Keratinocyte (primary cell): ENCODE measurements at regions not wholly inside any gene's neighbourhood (a gene's known extent, or its start where the extent isn't known, plus 50 kb on each side); places are given as distances from the start of the nearest gene placed in this dataset.

Experiments
- DNase-seq: peaks from one replicate; pipeline ENCODE4 v3.0.0-alpha.2; 2011; ENCODE audit warnings: low read depth, missing footprints, low spot score
- FAIRE-seq: peaks from 2 replicates; lab custom pipeline; 2011; peaks lifted over from hg19 to GRCh38; lab: Jason Lieb, UNC
- H2AFZ ChIP-seq: 2 replicates; pipeline ENCODE4 v1.6.0; 2012; ENCODE audit warnings: low read length, control low read depth, inconsistent platforms; ENCODE audit not compliant: control insufficient read depth
- H3K27ac ChIP-seq: 2 replicates; pipeline ENCODE4 v1.5.1; 2011; ENCODE audit warnings: low read length; ENCODE audit not compliant: control insufficient read depth, insufficient read depth
- H3K27me3 ChIP-seq: 3 replicates; pipeline ENCODE4 v1.6.0; 2011; ENCODE audit warnings: low read length; ENCODE audit not compliant: control insufficient read depth, insufficient read depth; ENCODE audit errors: extremely low read depth
- H3K36me3 ChIP-seq, 2 experiments: 2 replicates in 1 of 2; 3 replicates in 1 of 2; pipeline ENCODE4 v1.5.1; 2011; ENCODE audit warnings: low read length in 2 of 2, mild to moderate bottlenecking in 1 of 2; ENCODE audit not compliant: control insufficient read depth in 2 of 2, insufficient read depth in 2 of 2; ENCODE audit errors: extremely low read depth in 1 of 2
- H3K4me1 ChIP-seq: 3 replicates; pipeline ENCODE4 v1.5.1; 2011; ENCODE audit warnings: low read length; ENCODE audit not compliant: control insufficient read depth, insufficient read depth; ENCODE audit errors: extremely low read depth
- H3K4me2 ChIP-seq: 3 replicates; pipeline ENCODE4 v1.6.0; 2011; ENCODE audit warnings: low read depth, low read length; ENCODE audit not compliant: control insufficient read depth, insufficient read depth; ENCODE audit errors: extremely low read depth
- H3K4me3 ChIP-seq, 3 experiments: fragments of 200-600 bp in 1 of 3; sonication (generic) in 1 of 3; 2 replicates in 2 of 3; 3 replicates in 1 of 3; pipeline ENCODE4 v1.5.1; 2011 to 2016; ENCODE audit warnings: low read length in 3 of 3, mild to moderate bottlenecking in 3 of 3, control low read depth in 2 of 3, inconsistent platforms in 1 of 3, low read depth in 1 of 3, mixed read lengths in 1 of 3, mixed run types in 1 of 3, moderate library complexity in 1 of 3; ENCODE audit not compliant: control insufficient read depth in 2 of 3, insufficient read depth in 2 of 3; ENCODE audit errors: extremely low read depth in 1 of 3
- H3K79me2 ChIP-seq: 2 replicates; pipeline ENCODE4 v1.6.0; 2012; ENCODE audit warnings: low read length; ENCODE audit not compliant: control insufficient read depth, insufficient read depth
- H3K9ac ChIP-seq: 3 replicates; pipeline ENCODE4 v1.6.0; 2011; ENCODE audit warnings: low read length; ENCODE audit not compliant: control insufficient read depth, insufficient read depth; ENCODE audit errors: extremely low read depth
- H3K9me1 ChIP-seq: 3 replicates; pipeline ENCODE4 v1.6.0; 2011; ENCODE audit warnings: low read length; ENCODE audit not compliant: control insufficient read depth, insufficient read depth; ENCODE audit errors: extremely low read depth
- H3K9me3 ChIP-seq: 2 replicates; pipeline ENCODE4 v1.5.1; 2012; ENCODE audit warnings: low read depth, low read length; ENCODE audit not compliant: control insufficient read depth
- H4K20me1 ChIP-seq: 3 replicates; pipeline ENCODE4 v1.6.0; 2011; ENCODE audit warnings: low read length; ENCODE audit not compliant: control insufficient read depth, insufficient read depth; ENCODE audit errors: extremely low read depth
- CTCF ChIP-seq, 3 experiments: IDR thresholded peaks in 1 of 3; conservative IDR thresholded peaks in 1 of 3; optimal IDR thresholded peaks in 1 of 3; 2 replicates in 2 of 3; 3 replicates in 1 of 3; pipeline versions ENCODE3 to v1.5.1; 2011; ENCODE audit warnings: low read length in 3 of 3, mild to moderate bottlenecking in 3 of 3, moderate library complexity in 2 of 3, control low read depth in 1 of 3, inconsistent platforms in 1 of 3; ENCODE audit not compliant: insufficient read depth in 2 of 3; ENCODE audit errors: extremely low read depth in 1 of 3
- EZH2 ChIP-seq: IDR thresholded peaks from one replicate; pipeline ENCODE4 v1.6.1; 2012; ENCODE audit warnings: inconsistent platforms, mild to moderate bottlenecking, low read length, moderate library complexity
- dilution Hi-C: fragments of 300-500 bp; cut with MboI; formaldehyde crosslinking; loops from one replicate; pipeline ENCODE4 v1.7.0; 2020; ENCODE audit warnings: low sequenced_read_pairs; ENCODE audit not compliant: extremely low pct_ligation_motif_present

GRCh38 chr4:114100288-114101031 lies 121.0 kb upstream of the ARSJ start:
- Histone ChIP-seq H3K79me2 (no peaks in the 10 kb centered on the region), H4K20me1 (no peaks in the 10 kb centered on the region), H3K9me1 (no peaks in the 10 kb centered on the region), H2AFZ (no peak overlapping the region), H3K27ac (no peak overlapping the region), H3K9ac (no peak overlapping the region), H3K9me3 (no peaks in the 10 kb centered on the region), H3K4me2 (no peak overlapping the region), H3K4me3 (no peak overlapping the region), H3K36me3 (no peaks in the 10 kb centered on the region), H3K27me3 (no peaks in the 10 kb centered on the region), H3K4me1 (peaks cover 6% of the 10 kb centered on the region)
- dilution Hi-C loops = no loop called here
- TF ChIP-seq CTCF (optimal IDR thresholded peaks at IDR 0.05 in 1 of 3, IDR thresholded peaks at IDR 0.05 in 1 of 3, conservative IDR thresholded peaks at IDR 0.05 in 1 of 3; ENCODE audit: extremely low read depth in 1 of 3, insufficient read depth in 2 of 3, low read length in 3 of 3) (no peak), EZH2 (no peak)
- no peak for FAIRE-seq
- no peak for DNase-seq

- Histone ChIP-seq H2AFZ (no peak overlapping the region), H3K9ac (no peak overlapping the region), H3K79me2 (no peaks in the 10 kb centered on the region), H3K27me3 (no peaks in the 10 kb centered on the region), H3K4me1 (peaks cover 7% of the 10 kb centered on the region), H4K20me1 (no peaks in the 10 kb centered on the region), H3K4me2 (no peak overlapping the region), H3K27ac (no peak overlapping the region), H3K36me3 (no peaks in the 10 kb centered on the region), H3K9me3 (no peaks in the 10 kb centered on the region), H3K9me1 (no peaks in the 10 kb centered on the region), H3K4me3 (no peak overlapping the region)
- no peak for TF ChIP-seq CTCF (optimal IDR thresholded peaks at IDR 0.05 in 1 of 3, IDR thresholded peaks at IDR 0.05 in 1 of 3, conservative IDR thresholded peaks at IDR 0.05 in 1 of 3; ENCODE audit: extremely low read depth in 1 of 3, insufficient read depth in 2 of 3, low read length in 3 of 3)
- TF ChIP-seq EZH2 = no peak
- dilution Hi-C loops = no loop called here
- no peak for FAIRE-seq
- no peak for DNase-seq
Measured at GRCh38 chr4:114103908-114104307, 124.5 kb upstream of the ARSJ start.
